ENCODE measurements at regions not wholly inside any gene's neighbourhood (a gene's known extent, or its start where the extent isn't known, plus 50 kb on each side); places are given as distances from the start of the nearest gene placed in this dataset.

GRCh38 chr11:131033151-131033651, 116.9 kb upstream of the SNX19 start:
- peaks cover 4% of the 10 kb centered on the region for H3K27me3 Mint-ChIP-seq
- no peak overlapping the region for H3K27ac Mint-ChIP-seq
- no peak for ATAC-seq (replicated peaks)

DNA sequence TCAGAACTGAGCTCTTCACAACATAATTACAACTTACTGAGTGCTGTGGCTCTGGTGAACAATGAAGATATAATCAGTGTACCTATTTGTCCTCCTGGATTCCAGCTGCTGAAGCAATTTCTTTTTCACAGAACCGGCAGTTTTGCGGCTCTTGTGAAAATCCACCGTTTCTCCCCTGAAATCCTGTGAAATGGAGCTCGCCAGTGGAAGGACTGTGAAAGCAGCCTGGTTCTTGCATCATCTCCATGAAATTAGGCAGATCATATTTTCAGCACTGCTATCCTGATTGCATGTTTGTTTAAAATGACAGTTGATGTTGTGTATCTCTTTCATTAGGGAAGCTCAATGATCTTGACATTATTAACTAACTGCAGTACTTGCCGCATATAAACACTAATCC, 120.2 kb upstream of the SNX19 start:
- no peak for ATAC-seq (replicated peaks)
- Mint-ChIP-seq H3K27me3 (peaks cover 12% of the 10 kb centered on the region), H3K27ac (no peak overlapping the region), H3K36me3 (ENCODE audit: low read depth) (no peaks in the 10 kb centered on the region), H3K9me3 (no peaks in the 10 kb centered on the region), H3K4me3 (no peak overlapping the region), H3K4me1 (no peaks in the 10 kb centered on the region)

More at GRCh38 chr11:131033151-131033651, 116.9 kb upstream of the SNX19 start:
- H3K36me3 Mint-ChIP-seq (ENCODE audit: low read depth), result no peaks in the 10 kb centered on the region
- no peak overlapping the region for H3K4me3 Mint-ChIP-seq
- H3K4me1 Mint-ChIP-seq, result no peaks in the 10 kb centered on the region
- H3K9me3 Mint-ChIP-seq, result no peaks in the 10 kb centered on the region

GRCh38 chr11:131037873-131038272, 121.6 kb upstream of the SNX19 start:
- no peaks in the 10 kb centered on the region for H3K36me3 Mint-ChIP-seq (ENCODE audit: low read depth)
- H3K4me3 Mint-ChIP-seq, result no peak overlapping the region
- H3K27me3 Mint-ChIP-seq, result peaks cover 12% of the 10 kb centered on the region
- H3K9me3 Mint-ChIP-seq, result no peaks in the 10 kb centered on the region
- no peak overlapping the region for H3K27ac Mint-ChIP-seq
- ATAC-seq (replicated peaks), result no peak
- H3K4me1 Mint-ChIP-seq, result no peaks in the 10 kb centered on the region

- Mint-ChIP-seq H3K4me1 (no peaks in the 10 kb centered on the region), H3K36me3 (ENCODE audit: low read depth) (no peaks in the 10 kb centered on the region), H3K27me3 (peaks cover 12% of the 10 kb centered on the region), H3K9me3 (no peaks in the 10 kb centered on the region), H3K4me3 (no peak overlapping the region), H3K27ac (no peak overlapping the region)
- no peak for ATAC-seq (replicated peaks)
These were observed 122.3 kb upstream of the SNX19 start for GRCh38 chr11:131038597-131038996.

DNA sequence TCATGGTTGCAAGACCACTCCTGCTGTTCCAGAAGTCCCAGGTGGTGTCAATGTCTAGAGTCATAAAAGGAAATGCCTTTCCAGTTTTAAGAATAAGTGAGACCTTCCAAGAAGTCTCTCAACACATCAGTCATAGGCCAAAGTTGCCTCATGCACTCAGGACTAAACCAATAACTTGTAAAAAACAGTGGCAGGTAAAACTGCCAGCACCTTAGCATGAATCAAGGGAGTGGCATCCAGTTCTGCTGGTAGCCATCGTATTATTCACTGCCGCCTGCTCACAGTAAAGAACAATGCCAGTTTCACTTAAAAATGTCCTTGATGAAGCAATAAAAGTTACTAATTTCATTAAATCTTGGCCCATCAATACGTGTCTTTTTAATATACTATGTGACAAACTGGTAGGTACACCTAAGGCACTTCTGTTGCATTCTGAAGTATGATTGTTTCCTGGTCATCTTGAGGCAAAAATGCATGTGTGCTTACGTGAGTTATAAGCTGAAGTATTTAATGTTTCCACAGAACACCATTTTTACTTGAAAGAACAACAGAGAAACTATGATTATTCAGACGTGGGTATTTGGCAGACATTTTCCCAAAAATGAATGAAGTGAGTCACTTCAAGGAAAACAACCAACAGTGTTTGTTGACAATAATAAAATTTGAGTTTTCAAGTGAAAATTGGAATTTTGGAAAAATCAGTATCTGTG, 125.2 kb upstream of the SNX19 start:
- Mint-ChIP-seq H3K36me3 (ENCODE audit: low read depth) (no peaks in the 10 kb centered on the region), H3K4me1 (no peaks in the 10 kb centered on the region), H3K27me3 (peaks cover 12% of the 10 kb centered on the region), H3K27ac (no peak overlapping the region), H3K4me3 (no peak overlapping the region), H3K9me3 (no peaks in the 10 kb centered on the region)
- no peak for ATAC-seq (replicated peaks)

GRCh38 chr11:131042041-131042390, 125.7 kb upstream of the SNX19 start:
- no peak overlapping the region for H3K4me3 Mint-ChIP-seq
- H3K36me3 Mint-ChIP-seq (ENCODE audit: low read depth), result no peaks in the 10 kb centered on the region
- no peaks in the 10 kb centered on the region for H3K9me3 Mint-ChIP-seq
- no peaks in the 10 kb centered on the region for H3K4me1 Mint-ChIP-seq
- H3K27me3 Mint-ChIP-seq, result peaks cover 12% of the 10 kb centered on the region
- no peak for ATAC-seq (replicated peaks)
- H3K27ac Mint-ChIP-seq, result no peak overlapping the region

- Mint-ChIP-seq H3K27me3 (peaks cover 9% of the 10 kb centered on the region), H3K4me1 (no peaks in the 10 kb centered on the region), H3K36me3 (ENCODE audit: low read depth) (no peaks in the 10 kb centered on the region), H3K4me3 (no peak overlapping the region), H3K9me3 (no peaks in the 10 kb centered on the region), H3K27ac (no peak overlapping the region)
- no peak for ATAC-seq (replicated peaks)
These were observed 127.0 kb upstream of the SNX19 start for GRCh38 chr11:131043251-131043650.

DNA sequence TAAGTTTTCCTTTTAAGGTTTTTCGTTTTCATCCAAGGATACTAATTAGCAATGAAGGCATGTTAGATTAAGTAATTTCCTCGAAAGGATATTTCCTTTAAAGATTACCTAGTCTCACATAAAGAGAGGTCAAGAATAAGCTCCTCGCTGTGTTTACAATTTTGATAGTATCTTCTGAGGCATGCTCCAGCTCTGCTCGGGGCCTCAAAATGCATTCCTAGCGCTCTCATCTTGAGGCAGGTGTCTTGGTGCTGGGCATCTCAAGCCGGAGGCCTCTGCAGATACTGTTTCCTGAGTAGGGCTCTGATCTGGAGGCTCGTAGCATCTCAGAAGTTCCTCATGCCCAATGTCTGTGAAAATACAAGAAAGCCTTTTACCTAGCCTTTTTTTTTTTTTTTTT, 128.6 kb upstream of the SNX19 start:
- Mint-ChIP-seq H3K4me1 (no peaks in the 10 kb centered on the region), H3K27me3 (peaks cover under 1% of the 10 kb centered on the region), H3K4me3 (no peak overlapping the region), H3K36me3 (ENCODE audit: low read depth) (no peaks in the 10 kb centered on the region), H3K9me3 (no peaks in the 10 kb centered on the region), H3K27ac (no peak overlapping the region)
- ATAC-seq (replicated peaks), result no peak

GRCh38 chr11:131052367-131052766, 136.1 kb upstream of the SNX19 start:
- H3K36me3 Mint-ChIP-seq (ENCODE audit: low read depth), result no peaks in the 10 kb centered on the region
- H3K4me1 Mint-ChIP-seq, result no peaks in the 10 kb centered on the region
- ATAC-seq (replicated peaks), result no peak
- peaks cover 11% of the 10 kb centered on the region for H3K27me3 Mint-ChIP-seq
- H3K4me3 Mint-ChIP-seq, result no peak overlapping the region
- H3K9me3 Mint-ChIP-seq, result no peaks in the 10 kb centered on the region
- H3K27ac Mint-ChIP-seq, result no peak overlapping the region

- no peak overlapping the region for H3K4me3 Mint-ChIP-seq
- peaks cover 7% of the 10 kb centered on the region for H3K9me3 Mint-ChIP-seq
- no peak overlapping the region for H3K27ac Mint-ChIP-seq
- H3K36me3 Mint-ChIP-seq (ENCODE audit: low read depth), result no peaks in the 10 kb centered on the region
- H3K27me3 Mint-ChIP-seq, result peaks cover 24% of the 10 kb centered on the region
- no peak for ATAC-seq (replicated peaks)
- no peaks in the 10 kb centered on the region for H3K4me1 Mint-ChIP-seq
These were observed 139.8 kb upstream of the SNX19 start for GRCh38 chr11:131056036-131056435.

DNA sequence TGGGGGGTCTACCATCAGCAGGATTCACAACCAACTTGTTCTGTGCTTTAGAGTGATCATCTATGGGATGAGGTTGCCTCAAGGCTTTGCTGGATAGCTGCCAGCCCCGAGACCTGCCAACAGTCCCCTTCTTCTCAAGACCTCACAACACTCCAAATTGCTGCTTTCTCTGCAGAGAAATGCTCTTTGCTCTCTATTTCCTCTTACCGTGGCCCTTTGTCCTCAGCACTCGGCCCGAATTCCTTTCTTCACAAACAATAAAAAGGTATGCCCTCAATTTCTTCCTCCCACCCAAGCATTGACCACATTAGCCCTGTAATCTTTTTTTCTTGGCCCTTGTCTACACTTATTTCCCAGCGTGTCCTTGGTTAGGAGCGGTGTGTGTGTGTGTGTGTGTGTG, 147.4 kb upstream of the SNX19 start:
- Mint-ChIP-seq H3K27me3 (peaks cover 28% of the 10 kb centered on the region), H3K4me1 (no peaks in the 10 kb centered on the region), H3K9me3 (peaks cover 3% of the 10 kb centered on the region), H3K4me3 (no peak overlapping the region), H3K27ac (no peak overlapping the region), H3K36me3 (ENCODE audit: low read depth) (no peaks in the 10 kb centered on the region)
- ATAC-seq (replicated peaks), result no peak

- H3K4me3 Mint-ChIP-seq, result no peak overlapping the region
- no peak overlapping the region for H3K27ac Mint-ChIP-seq
- no peaks in the 10 kb centered on the region for H3K36me3 Mint-ChIP-seq (ENCODE audit: low read depth)
- no peaks in the 10 kb centered on the region for H3K9me3 Mint-ChIP-seq
- peaks cover 25% of the 10 kb centered on the region for H3K27me3 Mint-ChIP-seq
- no peak for ATAC-seq (replicated peaks)
- no peaks in the 10 kb centered on the region for H3K4me1 Mint-ChIP-seq
These were observed 148.2 kb upstream of the SNX19 start for GRCh38 chr11:131064373-131064991.

DNA sequence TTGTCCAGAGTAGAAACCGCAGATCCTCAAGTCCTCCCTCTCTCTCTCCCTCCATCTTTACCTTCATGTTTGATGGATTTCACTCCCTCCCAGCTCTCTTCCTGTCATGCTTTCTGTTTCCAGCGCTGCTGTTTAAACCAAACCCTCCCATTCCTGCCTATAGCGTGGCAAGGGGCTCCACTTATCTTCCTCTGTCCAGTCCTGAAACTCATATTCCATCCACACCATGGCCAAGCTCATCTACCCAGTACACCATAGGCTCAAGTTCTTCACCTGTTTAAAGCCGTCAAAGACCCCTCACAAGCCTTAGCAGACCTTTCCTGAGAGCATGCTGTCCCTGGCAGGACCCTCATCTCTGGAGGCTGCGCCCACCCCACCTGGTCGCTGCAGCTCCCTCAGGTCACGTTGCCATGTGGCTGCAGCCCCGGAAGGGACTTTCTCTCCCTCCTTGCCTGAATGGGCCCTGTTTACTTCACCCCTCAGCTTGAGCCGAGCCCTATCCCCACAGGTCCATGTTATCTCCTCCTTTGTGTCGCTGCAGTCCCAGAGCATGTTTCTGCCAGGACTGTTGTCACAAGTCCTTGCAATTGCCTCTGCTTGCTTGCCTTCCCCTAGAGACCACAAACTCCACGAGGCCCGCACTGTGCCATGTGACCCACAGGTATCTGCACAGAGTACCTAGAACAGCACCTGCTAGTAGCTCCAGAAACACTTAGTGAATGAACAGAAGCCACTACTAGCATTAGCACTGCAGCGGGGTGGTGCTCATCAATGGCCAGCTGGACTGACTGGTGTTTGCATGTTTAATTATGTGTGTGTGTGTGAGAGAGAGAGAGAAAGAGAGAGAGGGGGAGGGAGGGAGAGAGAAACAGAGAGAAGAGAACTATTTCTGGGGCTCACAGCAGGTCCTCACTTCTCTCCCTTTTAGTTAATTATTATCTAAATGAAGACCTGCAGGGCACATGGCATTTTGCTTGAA, 149.4 kb upstream of the SNX19 start:
- H3K27ac Mint-ChIP-seq, result no peak overlapping the region
- no peaks in the 10 kb centered on the region for H3K9me3 Mint-ChIP-seq
- no peak overlapping the region for H3K4me3 Mint-ChIP-seq
- no peaks in the 10 kb centered on the region for H3K36me3 Mint-ChIP-seq (ENCODE audit: low read depth)
- no peaks in the 10 kb centered on the region for H3K4me1 Mint-ChIP-seq
- peaks cover 19% of the 10 kb centered on the region for H3K27me3 Mint-ChIP-seq
- ATAC-seq (replicated peaks), result no peak

- Mint-ChIP-seq H3K27ac (no peak overlapping the region), H3K4me1 (no peaks in the 10 kb centered on the region), H3K4me3 (no peak overlapping the region), H3K27me3 (peaks cover 18% of the 10 kb centered on the region), H3K36me3 (ENCODE audit: low read depth) (no peaks in the 10 kb centered on the region), H3K9me3 (no peaks in the 10 kb centered on the region)
- no peak for ATAC-seq (replicated peaks)
These were observed 150.3 kb upstream of the SNX19 start for GRCh38 chr11:131066551-131066950.
